ENCODE measurements at regions not wholly inside any gene's neighbourhood (a gene's known extent, or its start where the extent isn't known, plus 50 kb on each side); places are given as distances from the start of the nearest gene placed in this dataset.
A peak's percentile ranks its signal among the peaks of the same experiment; 100 is the strongest.

DNA sequence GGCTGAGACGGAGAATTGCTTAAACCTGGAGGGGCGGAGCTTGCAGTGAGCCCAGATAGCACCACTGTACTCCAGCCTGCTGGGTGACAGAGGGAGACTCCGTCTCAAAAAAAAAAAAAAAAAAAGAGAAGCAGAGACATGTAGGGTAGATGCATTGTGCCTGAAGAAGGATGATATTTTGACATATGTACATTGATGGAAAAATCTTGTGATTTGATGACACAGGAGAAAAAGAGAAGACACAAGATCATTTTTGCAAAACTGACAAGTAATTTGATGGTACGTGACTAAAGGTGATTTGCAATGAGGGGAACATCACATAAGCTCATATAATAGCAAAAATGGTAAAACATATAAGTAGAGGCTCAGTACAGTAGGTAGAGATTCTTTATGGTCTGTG is 340.1 kb upstream of the FSTL5 start:
- no peak for DNase-seq
- Histone ChIP-seq H3K9ac (ENCODE audit: low read length) (no peak overlapping the region), H3K27ac (ENCODE audit: low read length) (no peak overlapping the region), H3K4me2 (ENCODE audit: low read depth, low read length) (no peak overlapping the region), H3K9me3 (replicated peaks; ENCODE audit: insufficient read depth, low read length) (no peaks in the 10 kb centered on the region), H3K4me3 (ENCODE audit: low read length) (no peak overlapping the region), H2AFZ (ENCODE audit: low read length) (no peak overlapping the region), H3K36me3 (replicated peaks; ENCODE audit: insufficient read depth, low read length) (no peaks in the 10 kb centered on the region), H3K79me2 (ENCODE audit: low read length) (no peaks in the 10 kb centered on the region), H3K4me1 (ENCODE audit: low read length) (no peaks in the 10 kb centered on the region), H3K27me3 (replicated peaks; ENCODE audit: insufficient read depth, low read length) (no peaks in the 10 kb centered on the region), H4K20me1 (ENCODE audit: insufficient read depth, low read length) (no peaks in the 10 kb centered on the region), H3K9me2 (replicated peaks; ENCODE audit: insufficient read depth, low read length) (no peaks in the 10 kb centered on the region), H3F3A (ENCODE audit: insufficient read depth, low read length) (no peaks in the 10 kb centered on the region)
- TF ChIP-seq EZH2 (optimal IDR thresholded peaks at IDR 0.05; ENCODE audit: low read depth, low read length): no peak
- TF ChIP-seq EZH2phosphoT487 (IDR thresholded peaks at IDR 0.05; ENCODE audit: low read length): no peak
- no peak for TF ChIP-seq CTCF (IDR thresholded peaks at IDR 0.05; ENCODE audit: low read length)

GRCh38 chr4:162502109-162502508 is 338.3 kb upstream of the FSTL5 start:
- no peak for DNase-seq
- H3K27me3 ChIP-seq (replicated peaks; ENCODE audit: insufficient read depth, low read length): no peaks in the 10 kb centered on the region
- no peak overlapping the region for H2AFZ ChIP-seq (ENCODE audit: low read length)
- H3F3A ChIP-seq (ENCODE audit: insufficient read depth, low read length): no peaks in the 10 kb centered on the region
- H3K4me3 ChIP-seq (ENCODE audit: low read length): no peak overlapping the region
- no peaks in the 10 kb centered on the region for H3K4me1 ChIP-seq (ENCODE audit: low read length)
- H3K9ac ChIP-seq (ENCODE audit: low read length): no peak overlapping the region
- no peaks in the 10 kb centered on the region for H3K79me2 ChIP-seq (ENCODE audit: low read length)
- H4K20me1 ChIP-seq (ENCODE audit: insufficient read depth, low read length): no peaks in the 10 kb centered on the region
- no peak overlapping the region for H3K27ac ChIP-seq (ENCODE audit: low read length)
- H3K4me2 ChIP-seq (ENCODE audit: low read depth, low read length): no peak overlapping the region
- H3K36me3 ChIP-seq (replicated peaks; ENCODE audit: insufficient read depth, low read length): no peaks in the 10 kb centered on the region
- TF ChIP-seq CTCF (IDR thresholded peaks at IDR 0.05; ENCODE audit: low read length) (no peak), EZH2 (optimal IDR thresholded peaks at IDR 0.05; ENCODE audit: low read depth, low read length) (no peak), EZH2phosphoT487 (IDR thresholded peaks at IDR 0.05; ENCODE audit: low read length) (no peak)
- H3K9me2 ChIP-seq (replicated peaks; ENCODE audit: insufficient read depth, low read length): no peaks in the 10 kb centered on the region
- no peaks in the 10 kb centered on the region for H3K9me3 ChIP-seq (replicated peaks; ENCODE audit: insufficient read depth, low read length)

DNA sequence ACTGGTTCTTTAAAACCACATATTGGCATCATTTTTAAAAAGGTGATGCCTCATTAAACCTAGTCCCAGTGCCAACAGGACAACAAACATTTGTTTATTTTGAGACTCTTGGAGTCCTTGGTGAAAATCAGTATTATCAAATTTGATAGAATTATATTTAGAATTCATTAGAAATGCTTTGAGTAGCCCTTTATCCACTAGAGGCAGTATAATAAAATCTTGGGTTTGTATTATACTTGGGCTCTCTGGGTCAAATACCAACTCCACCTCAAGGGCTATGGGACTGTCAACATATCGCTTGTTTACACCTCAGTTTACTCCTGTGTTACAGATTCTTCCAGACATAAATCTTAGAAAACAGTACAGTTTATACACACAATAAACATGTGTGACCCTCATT is 335.7 kb upstream of the FSTL5 start:
- Histone ChIP-seq H3F3A (ENCODE audit: insufficient read depth, low read length) (no peaks in the 10 kb centered on the region), H3K9me3 (replicated peaks; ENCODE audit: insufficient read depth, low read length) (no peaks in the 10 kb centered on the region), H3K79me2 (ENCODE audit: low read length) (no peaks in the 10 kb centered on the region), H3K27me3 (replicated peaks; ENCODE audit: insufficient read depth, low read length) (no peaks in the 10 kb centered on the region), H3K4me1 (ENCODE audit: low read length) (no peaks in the 10 kb centered on the region), H3K4me2 (ENCODE audit: low read depth, low read length) (no peak overlapping the region), H3K36me3 (replicated peaks; ENCODE audit: insufficient read depth, low read length) (no peaks in the 10 kb centered on the region), H3K27ac (ENCODE audit: low read length) (no peak overlapping the region), H3K4me3 (ENCODE audit: low read length) (no peak overlapping the region), H2AFZ (ENCODE audit: low read length) (no peak overlapping the region), H4K20me1 (ENCODE audit: insufficient read depth, low read length) (no peaks in the 10 kb centered on the region), H3K9ac (ENCODE audit: low read length) (no peak overlapping the region), H3K9me2 (replicated peaks; ENCODE audit: insufficient read depth, low read length) (no peaks in the 10 kb centered on the region)
- DNase-seq: no peak
- TF ChIP-seq EZH2phosphoT487 (IDR thresholded peaks at IDR 0.05; ENCODE audit: low read length): no peak
- peak; percentile 33 for TF ChIP-seq CTCF (IDR thresholded peaks at IDR 0.05; ENCODE audit: low read length)
- no peak for TF ChIP-seq EZH2 (optimal IDR thresholded peaks at IDR 0.05; ENCODE audit: low read depth, low read length)
